GM23338 (cell line): ENCODE measurements at regions not wholly inside any gene's neighbourhood (a gene's known extent, or its start where the extent isn't known, plus 50 kb on each side); places are given as distances from the start of the nearest gene placed in this dataset.

Experiments
- ATAC-seq: fragments of 200-7000 bp; cut with Tn5 transposase; 3 replicates; pipeline ENCODE4 v1.9.1; 2020
- DNase-seq: peaks from one replicate; pipeline ENCODE4 v3.0.0-alpha.2; 2015; ENCODE audit warnings: low spot score
- H2AFZ ChIP-seq: fragments of 200-600 bp; sonication (generic); 2 replicates; pipeline ENCODE4 v1.8.0; 2016; ENCODE audit warnings: antibody characterized with exemption, mild to moderate bottlenecking, moderate library complexity
- H3F3A ChIP-seq: fragments of 200-600 bp; sonication (generic); replicated peaks from 2 replicates; pipeline ENCODE4 v1.8.0; 2017; ENCODE audit warnings: antibody characterized with exemption, mixed run types, low read depth
- H3K27ac ChIP-seq: fragments of 200-600 bp; sonication (generic); 2 replicates; pipeline ENCODE4 v1.6.1; 2016; ENCODE audit warnings: low read depth
- H3K27me3 ChIP-seq: fragments of 200-600 bp; sonication (generic); 2 replicates; pipeline ENCODE4 v1.8.0; 2016; ENCODE audit warnings: mild to moderate bottlenecking, mixed run types, moderate library complexity; ENCODE audit not compliant: insufficient read depth
- H3K36me3 ChIP-seq: fragments of 200-600 bp; sonication (generic); 2 replicates; pipeline ENCODE4 v1.8.0; 2016; ENCODE audit warnings: mild to moderate bottlenecking; ENCODE audit not compliant: insufficient read depth
- H3K4me1 ChIP-seq: fragments of 200-600 bp; sonication (generic); 2 replicates; pipeline ENCODE4 v1.8.0; 2016; ENCODE audit warnings: mild to moderate bottlenecking, moderate library complexity; ENCODE audit not compliant: insufficient read depth
- H3K4me2 ChIP-seq: fragments of 200-600 bp; sonication (generic); 2 replicates; pipeline ENCODE4 v1.7.1; 2017; ENCODE audit warnings: mixed run types
- H3K4me3 ChIP-seq: fragments of 200-600 bp; sonication (generic); 2 replicates; pipeline ENCODE4 v1.6.1; 2016; ENCODE audit warnings: mixed run types
- H3K79me2 ChIP-seq: fragments of 200-600 bp; sonication (generic); replicated peaks from 2 replicates; pipeline ENCODE4 v1.8.0; 2017; ENCODE audit warnings: mild to moderate bottlenecking; ENCODE audit not compliant: insufficient read depth
- H3K9me2 ChIP-seq: fragments of 200-600 bp; sonication (generic); 2 replicates; pipeline ENCODE4 v1.8.0; 2017; ENCODE audit not compliant: insufficient read depth
- H4K20me1 ChIP-seq: fragments of 200-600 bp; sonication (generic); replicated peaks from 2 replicates; pipeline ENCODE4 v1.8.0; 2017; ENCODE audit warnings: mild to moderate bottlenecking; ENCODE audit not compliant: insufficient read depth
- H3K27ac Mint-ChIP-seq: 2 replicates; pipeline ENCODE4 v1.8.0; 2020; ENCODE audit warnings: inconsistent platforms, mild to moderate bottlenecking, moderate library complexity, mixed read lengths
- H3K27me3 Mint-ChIP-seq: 3 replicates; pipeline ENCODE4 v1.8.0; 2022; ENCODE audit warnings: low read depth, mild to moderate bottlenecking, moderate library complexity, mixed read lengths, inconsistent platforms; ENCODE audit not compliant: insufficient read depth, poor library complexity
- H3K36me3 Mint-ChIP-seq: 3 replicates; pipeline ENCODE4 v1.8.0; 2021; ENCODE audit warnings: low read depth, mild to moderate bottlenecking, inconsistent platforms, moderate library complexity, mixed read lengths
- H3K4me1 Mint-ChIP-seq: 3 replicates; pipeline ENCODE4 v1.8.0; 2020; ENCODE audit warnings: mild to moderate bottlenecking, inconsistent platforms, mixed read lengths
- H3K4me3 Mint-ChIP-seq: 3 replicates; pipeline ENCODE4 v1.8.0; 2021; ENCODE audit warnings: moderate library complexity, mild to moderate bottlenecking, inconsistent platforms, mixed read lengths
- H3K9me3 Mint-ChIP-seq: 3 replicates; pipeline ENCODE4 v1.8.0; 2020; ENCODE audit warnings: moderate library complexity, mild to moderate bottlenecking, inconsistent platforms, mixed read lengths
- CREB1 ChIP-seq: fragments of 250-450 bp; sonication (Bioruptor Pico); IDR thresholded peaks from 2 replicates; pipeline ENCODE4 v1.5.0; 2020; ENCODE audit warnings: low read depth, mild to moderate bottlenecking, moderate library complexity
- EZH2phosphoT487 ChIP-seq: fragments of 200-600 bp; sonication (generic); IDR thresholded peaks from one replicate; pipeline ENCODE4 v1.8.1; 2018; ENCODE audit warnings: antibody characterized with exemption; ENCODE audit not compliant: unreplicated experiment
- JUNB ChIP-seq: IDR thresholded peaks from one replicate; pipeline ENCODE4 v1.6.1; 2016; ENCODE audit warnings: antibody characterized with exemption; ENCODE audit not compliant: unreplicated experiment
- NANOG ChIP-seq: IDR thresholded peaks from 2 replicates; pipeline ENCODE4 v1.6.1; 2016; ENCODE audit warnings: antibody characterized with exemption, borderline replicate concordance
- REST ChIP-seq: IDR thresholded peaks from one replicate; pipeline ENCODE4 v1.6.1; 2018; ENCODE audit warnings: antibody characterized with exemption; ENCODE audit not compliant: unreplicated experiment
- ZNF462 ChIP-seq: fragments of 250-450 bp; sonication (Bioruptor Pico); IDR thresholded peaks from 2 replicates; pipeline ENCODE4 v1.5.0; 2020; ENCODE audit warnings: mild to moderate bottlenecking, moderate library complexity

GRCh38 chr21:35711661-35712060 lies 348.7 kb downstream of the SETD4 start:
- Mint-ChIP-seq H3K36me3 (no peaks in the 10 kb centered on the region), H3K9me3 (peaks cover 7% of the 10 kb centered on the region; the same call in 2 of the 3 replicates), H3K27ac (no peak overlapping the region), H3K4me1 (no peaks in the 10 kb centered on the region), H3K27me3 (peaks cover 5% of the 10 kb centered on the region), H3K4me3 (no peak overlapping the region)
- Histone ChIP-seq H3K36me3 (no peaks in the 10 kb centered on the region), H3K79me2 (no peaks in the 10 kb centered on the region), H3K27ac (no peak overlapping the region), H3K27me3 (peaks cover 15% of the 10 kb centered on the region; the same call in 1 of the 2 replicates), H3K4me3 (no peak overlapping the region), H3F3A (no peaks in the 10 kb centered on the region), H2AFZ (no peak overlapping the region), H3K4me2 (no peak overlapping the region), H3K4me1 (no peaks in the 10 kb centered on the region), H3K9me2 (peaks cover 9% of the 10 kb centered on the region), H4K20me1 (no peaks in the 10 kb centered on the region)
- TF ChIP-seq NANOG (no peak), REST (no peak), EZH2phosphoT487 (no peak), ZNF462 (CRISPR knock-in tag) (no peak), JUNB (no peak), CREB1 (CRISPR knock-in tag) (no peak)
- no peak for ATAC-seq
- no peak for DNase-seq
